GM23338 (cell line): ENCODE measurements at regions not wholly inside any gene's neighbourhood (a gene's known extent, or its start where the extent isn't known, plus 50 kb on each side); places are given as distances from the start of the nearest gene placed in this dataset.

ENCODE experiments used
- ATAC-seq: fragments of 200-7000 bp; cut with Tn5 transposase; 3 replicates; pipeline ENCODE4 v1.9.1; 2020
- DNase-seq: peaks from one replicate; pipeline ENCODE4 v3.0.0-alpha.2; 2015; ENCODE audit warnings: low spot score
- H2AFZ ChIP-seq: fragments of 200-600 bp; sonication (generic); 2 replicates; pipeline ENCODE4 v1.8.0; 2016; ENCODE audit warnings: antibody characterized with exemption, mild to moderate bottlenecking, moderate library complexity
- H3F3A ChIP-seq: fragments of 200-600 bp; sonication (generic); replicated peaks from 2 replicates; pipeline ENCODE4 v1.8.0; 2017; ENCODE audit warnings: antibody characterized with exemption, mixed run types, low read depth
- H3K27ac ChIP-seq: fragments of 200-600 bp; sonication (generic); 2 replicates; pipeline ENCODE4 v1.6.1; 2016; ENCODE audit warnings: low read depth
- H3K27me3 ChIP-seq: fragments of 200-600 bp; sonication (generic); 2 replicates; pipeline ENCODE4 v1.8.0; 2016; ENCODE audit warnings: mild to moderate bottlenecking, mixed run types, moderate library complexity; ENCODE audit not compliant: insufficient read depth
- H3K36me3 ChIP-seq: fragments of 200-600 bp; sonication (generic); 2 replicates; pipeline ENCODE4 v1.8.0; 2016; ENCODE audit warnings: mild to moderate bottlenecking; ENCODE audit not compliant: insufficient read depth
- H3K4me1 ChIP-seq: fragments of 200-600 bp; sonication (generic); 2 replicates; pipeline ENCODE4 v1.8.0; 2016; ENCODE audit warnings: mild to moderate bottlenecking, moderate library complexity; ENCODE audit not compliant: insufficient read depth
- H3K4me2 ChIP-seq: fragments of 200-600 bp; sonication (generic); 2 replicates; pipeline ENCODE4 v1.7.1; 2017; ENCODE audit warnings: mixed run types
- H3K4me3 ChIP-seq: fragments of 200-600 bp; sonication (generic); 2 replicates; pipeline ENCODE4 v1.6.1; 2016; ENCODE audit warnings: mixed run types
- H3K79me2 ChIP-seq: fragments of 200-600 bp; sonication (generic); replicated peaks from 2 replicates; pipeline ENCODE4 v1.8.0; 2017; ENCODE audit warnings: mild to moderate bottlenecking; ENCODE audit not compliant: insufficient read depth
- H3K9me2 ChIP-seq: fragments of 200-600 bp; sonication (generic); 2 replicates; pipeline ENCODE4 v1.8.0; 2017; ENCODE audit not compliant: insufficient read depth
- H4K20me1 ChIP-seq: fragments of 200-600 bp; sonication (generic); replicated peaks from 2 replicates; pipeline ENCODE4 v1.8.0; 2017; ENCODE audit warnings: mild to moderate bottlenecking; ENCODE audit not compliant: insufficient read depth
- H3K27ac Mint-ChIP-seq: 2 replicates; pipeline ENCODE4 v1.8.0; 2020; ENCODE audit warnings: inconsistent platforms, mild to moderate bottlenecking, moderate library complexity, mixed read lengths
- H3K27me3 Mint-ChIP-seq: 3 replicates; pipeline ENCODE4 v1.8.0; 2022; ENCODE audit warnings: low read depth, mild to moderate bottlenecking, moderate library complexity, mixed read lengths, inconsistent platforms; ENCODE audit not compliant: insufficient read depth, poor library complexity
- H3K36me3 Mint-ChIP-seq: 3 replicates; pipeline ENCODE4 v1.8.0; 2021; ENCODE audit warnings: low read depth, mild to moderate bottlenecking, inconsistent platforms, moderate library complexity, mixed read lengths
- H3K4me1 Mint-ChIP-seq: 3 replicates; pipeline ENCODE4 v1.8.0; 2020; ENCODE audit warnings: mild to moderate bottlenecking, inconsistent platforms, mixed read lengths
- H3K4me3 Mint-ChIP-seq: 3 replicates; pipeline ENCODE4 v1.8.0; 2021; ENCODE audit warnings: moderate library complexity, mild to moderate bottlenecking, inconsistent platforms, mixed read lengths
- H3K9me3 Mint-ChIP-seq: 3 replicates; pipeline ENCODE4 v1.8.0; 2020; ENCODE audit warnings: moderate library complexity, mild to moderate bottlenecking, inconsistent platforms, mixed read lengths
- CTCF ChIP-seq, 2 experiments: fragments of 200-600 bp in 1 of 2; sonication (generic) in 1 of 2; conservative IDR thresholded peaks; 2 replicates each; pipeline versions ENCODE4 v1.5.1 to v1.6.1; 2016 to 2017; ENCODE audit warnings: antibody characterized with exemption in 2 of 2, low read depth in 2 of 2, mild to moderate bottlenecking in 2 of 2, moderate library complexity in 1 of 2
- ETS1 ChIP-seq: IDR thresholded peaks from 2 replicates; pipeline ENCODE4 v1.6.1; 2016; ENCODE audit warnings: antibody characterized with exemption
- JUNB ChIP-seq: IDR thresholded peaks from one replicate; pipeline ENCODE4 v1.6.1; 2016; ENCODE audit warnings: antibody characterized with exemption; ENCODE audit not compliant: unreplicated experiment
- POLR2AphosphoS5 ChIP-seq: IDR thresholded peaks from 2 replicates; pipeline ENCODE4 v1.6.1; 2016; ENCODE audit warnings: antibody characterized with exemption, low read depth
- STAT1 ChIP-seq: IDR thresholded peaks from one replicate; pipeline ENCODE4 v1.6.1; 2016; ENCODE audit warnings: antibody characterized with exemption; ENCODE audit not compliant: unreplicated experiment
- ZNF462 ChIP-seq: fragments of 250-450 bp; sonication (Bioruptor Pico); IDR thresholded peaks from 2 replicates; pipeline ENCODE4 v1.5.0; 2020; ENCODE audit warnings: mild to moderate bottlenecking, moderate library complexity

- TF ChIP-seq ZNF462 (CRISPR knock-in tag), result no peak
- TF ChIP-seq ETS1, result no peak
- no peak for TF ChIP-seq POLR2AphosphoS5
- TF ChIP-seq JUNB, result no peak
- no peak for TF ChIP-seq STAT1
Measured at GRCh38 chr3:135811651-135812050, 153.9 kb upstream of the PPP2R3A start (continued).

- Mint-ChIP-seq H3K4me1 (peaks cover 17% of the 10 kb centered on the region; the same call in 2 of the 3 replicates), H3K27me3 (no peaks in the 10 kb centered on the region), H3K9me3 (no peaks in the 10 kb centered on the region; the same call in 2 of the 3 replicates), H3K36me3 (no peaks in the 10 kb centered on the region), H3K27ac (no peak overlapping the region), H3K4me3 (no peak overlapping the region)
- H3F3A ChIP-seq, result no peaks in the 10 kb centered on the region
- H3K4me2 ChIP-seq, result no peak overlapping the region
- H3K4me1 ChIP-seq, result no peaks in the 10 kb centered on the region
- H4K20me1 ChIP-seq, result no peaks in the 10 kb centered on the region
- H3K4me3 ChIP-seq, result no peak overlapping the region
- H3K9me2 ChIP-seq, result 0 out of 2 replicates have a peak, but pooled peaks cover 10% of the 10 kb centered on the region
- H3K36me3 ChIP-seq, result no peaks in the 10 kb centered on the region
- no peaks in the 10 kb centered on the region for H3K79me2 ChIP-seq
- H2AFZ ChIP-seq, result no peak overlapping the region
- ATAC-seq (no peak), DNase-seq (no peak)
- H3K27ac ChIP-seq, result no peak overlapping the region
- H3K27me3 ChIP-seq, result no peaks in the 10 kb centered on the region
- TF ChIP-seq ZNF462 (CRISPR knock-in tag), result no peak
- TF ChIP-seq CTCF (conservative IDR thresholded peaks at IDR 0.05; ENCODE audit: low read depth in 2 of 2), result no peak
Measured at GRCh38 chr3:135812057-135812456, 153.5 kb upstream of the PPP2R3A start.
